ENCODE measurements at regions not wholly inside any gene's neighbourhood (a gene's known extent, or its start where the extent isn't known, plus 50 kb on each side); places are given as distances from the start of the nearest gene placed in this dataset.

- no peak for TF ChIP-seq CTCF (IDR thresholded peaks at IDR 0.05)
- TF ChIP-seq POLR2A (IDR thresholded peaks at IDR 0.05), result no peak
Observed at GRCh38 chr11:98056945-98057344, 963.8 kb upstream of the CNTN5 start.

All from esophagus squamous epithelium (tissue), 4 donors.